GM10266 (cell line): ENCODE measurements at regions not wholly inside any gene's neighbourhood (a gene's known extent, or its start where the extent isn't known, plus 50 kb on each side); places are given as distances from the start of the nearest gene placed in this dataset.
"Not testable (repeated sequence)": the region's sequence is repeated elsewhere in the genome, so short reads cannot be mapped to it uniquely, and the experiment has no call there.

Source experiments
- DNase-seq: peaks from one replicate; pipeline ENCODE4 v3.0.0; 2012; ENCODE audit errors: extremely low spot score
- TF ChIP-seq, protein P1 (sequence below): IDR thresholded peaks from 2 replicates; pipeline ENCODE4 v1.5.1; 2012; ENCODE audit warnings: mild to moderate bottlenecking, low read depth; ENCODE audit not compliant: control insufficient read depth, insufficient read depth; ENCODE audit errors: missing control alignments

DNA sequence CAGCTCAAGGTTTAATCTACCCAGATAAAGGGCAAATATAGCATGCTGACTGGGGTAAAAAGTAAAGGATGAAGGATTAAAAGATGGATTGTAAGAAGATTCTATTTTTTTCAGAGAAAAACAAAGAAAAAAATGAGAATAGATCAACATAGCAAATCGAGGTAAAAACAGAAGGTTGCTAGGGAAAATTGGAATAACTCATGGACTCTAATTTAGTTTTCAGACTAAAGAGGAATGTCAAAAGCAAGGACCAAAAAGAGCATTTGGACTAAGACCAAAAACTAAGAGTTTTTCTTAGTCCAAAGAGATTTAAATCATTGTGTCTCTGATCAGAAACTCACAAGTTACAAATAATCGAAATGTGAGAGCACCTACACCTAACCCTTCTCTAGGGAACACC lies 250.7 kb upstream of the PTPRD start:
- TF ChIP-seq, protein P1, sequence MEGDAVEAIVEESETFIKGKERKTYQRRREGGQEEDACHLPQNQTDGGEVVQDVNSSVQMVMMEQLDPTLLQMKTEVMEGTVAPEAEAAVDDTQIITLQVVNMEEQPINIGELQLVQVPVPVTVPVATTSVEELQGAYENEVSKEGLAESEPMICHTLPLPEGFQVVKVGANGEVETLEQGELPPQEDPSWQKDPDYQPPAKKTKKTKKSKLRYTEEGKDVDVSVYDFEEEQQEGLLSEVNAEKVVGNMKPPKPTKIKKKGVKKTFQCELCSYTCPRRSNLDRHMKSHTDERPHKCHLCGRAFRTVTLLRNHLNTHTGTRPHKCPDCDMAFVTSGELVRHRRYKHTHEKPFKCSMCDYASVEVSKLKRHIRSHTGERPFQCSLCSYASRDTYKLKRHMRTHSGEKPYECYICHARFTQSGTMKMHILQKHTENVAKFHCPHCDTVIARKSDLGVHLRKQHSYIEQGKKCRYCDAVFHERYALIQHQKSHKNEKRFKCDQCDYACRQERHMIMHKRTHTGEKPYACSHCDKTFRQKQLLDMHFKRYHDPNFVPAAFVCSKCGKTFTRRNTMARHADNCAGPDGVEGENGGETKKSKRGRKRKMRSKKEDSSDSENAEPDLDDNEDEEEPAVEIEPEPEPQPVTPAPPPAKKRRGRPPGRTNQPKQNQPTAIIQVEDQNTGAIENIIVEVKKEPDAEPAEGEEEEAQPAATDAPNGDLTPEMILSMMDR: no peak
- no peak for DNase-seq

DNA sequence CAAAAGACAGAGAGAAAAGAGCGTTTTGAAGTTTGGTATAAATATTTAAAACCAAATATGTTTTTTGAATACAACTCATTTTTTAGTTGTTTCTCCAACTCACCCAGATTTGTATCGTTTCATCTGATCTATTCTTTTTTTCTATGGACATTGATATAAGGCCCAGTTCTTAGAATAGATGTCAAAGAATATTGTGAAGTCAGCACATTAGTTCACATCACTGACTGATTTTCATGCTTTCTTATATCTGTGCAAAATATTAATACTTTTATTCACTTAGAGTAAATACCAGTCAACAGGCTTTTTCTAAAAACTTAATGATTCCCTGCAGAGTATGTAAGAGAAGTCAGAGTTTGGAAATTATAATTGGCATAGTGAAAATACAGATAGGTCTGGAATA lies 254.4 kb upstream of the PTPRD start:
- DNase-seq: no peak
- TF ChIP-seq, protein P1: no peak

DNA sequence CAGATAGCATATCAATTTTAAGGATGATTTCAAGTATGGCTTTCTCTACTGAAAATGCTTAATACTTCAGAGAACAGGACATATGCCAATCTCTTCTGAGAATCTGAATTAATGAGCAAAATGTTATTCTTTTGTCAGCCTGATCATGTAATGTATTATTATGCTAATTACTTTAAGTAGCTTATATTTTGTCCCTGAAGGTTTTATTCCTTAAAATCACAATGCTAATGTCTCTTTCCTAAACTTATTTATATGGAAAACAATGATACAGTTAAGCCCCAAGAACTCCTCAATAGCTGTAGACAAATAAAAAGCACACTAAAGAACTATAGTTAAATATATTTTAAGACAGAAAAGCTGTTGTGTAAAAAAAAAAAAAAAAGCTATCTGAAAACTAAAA lies 256.9 kb upstream of the PTPRD start:
- TF ChIP-seq, protein P1: no peak
- no peak for DNase-seq

DNA sequence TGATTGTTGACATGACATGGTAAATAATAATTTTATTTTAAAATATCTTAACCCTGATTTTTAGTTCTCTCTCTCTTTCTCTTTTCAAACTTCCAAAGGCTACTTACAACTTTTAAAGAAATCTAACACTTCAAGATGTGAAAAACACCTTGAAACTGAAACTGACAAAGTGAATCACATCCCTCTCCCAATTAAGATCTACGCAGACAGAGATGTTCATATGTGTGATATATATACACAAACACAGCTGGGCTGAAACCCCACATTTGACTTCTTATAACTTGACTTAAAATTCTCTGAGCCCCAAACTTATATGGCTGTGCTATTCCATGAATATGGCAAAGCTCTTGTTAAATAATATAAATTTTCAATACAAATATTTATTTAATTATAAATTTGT lies 261.2 kb upstream of the PTPRD start:
- TF ChIP-seq, protein P1: no peak
- no peak for DNase-seq

DNA sequence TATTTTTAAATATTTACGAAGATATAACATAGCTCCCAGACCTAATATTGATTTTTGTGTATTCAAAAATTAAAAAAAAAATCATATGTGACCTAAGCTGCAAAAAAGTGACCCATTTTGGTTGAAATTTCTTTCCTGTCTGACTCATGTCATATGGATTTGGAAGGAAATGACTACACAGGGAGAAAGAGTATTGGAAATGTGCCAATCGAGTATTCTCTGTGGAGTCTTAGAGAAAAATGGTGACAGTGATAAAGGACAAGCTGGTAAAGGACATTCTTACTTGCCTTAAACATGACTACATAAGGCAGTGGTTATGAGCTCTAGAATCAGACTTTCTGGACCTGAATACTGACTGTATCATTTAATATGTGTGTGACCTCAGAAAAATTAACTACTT lies 262.9 kb upstream of the PTPRD start:
- TF ChIP-seq, protein P1: no peak

DNA sequence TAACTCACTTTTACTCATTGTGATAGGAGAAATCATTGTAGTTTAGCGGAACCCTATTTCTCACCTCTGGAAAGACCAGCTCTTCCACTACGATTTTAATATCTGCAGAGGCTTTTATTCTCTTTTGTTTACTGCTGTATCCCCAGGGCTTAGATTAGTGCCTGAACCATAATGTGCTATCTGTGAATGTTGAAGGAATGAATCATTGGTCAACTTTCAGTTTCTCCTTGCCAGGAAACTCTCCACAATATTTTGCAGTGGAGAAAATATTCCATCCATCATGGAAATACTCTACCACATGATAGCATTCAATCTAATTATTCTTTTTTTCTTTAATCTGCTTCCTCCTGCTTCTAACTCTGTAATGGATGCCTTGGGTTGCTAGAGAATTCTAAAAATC lies 263.5 kb upstream of the PTPRD start:
- DNase-seq: no peak
- TF ChIP-seq, protein P1: no peak

More for the DNA sequence above, 262.9 kb upstream of the PTPRD start:
- DNase-seq: no peak

DNA sequence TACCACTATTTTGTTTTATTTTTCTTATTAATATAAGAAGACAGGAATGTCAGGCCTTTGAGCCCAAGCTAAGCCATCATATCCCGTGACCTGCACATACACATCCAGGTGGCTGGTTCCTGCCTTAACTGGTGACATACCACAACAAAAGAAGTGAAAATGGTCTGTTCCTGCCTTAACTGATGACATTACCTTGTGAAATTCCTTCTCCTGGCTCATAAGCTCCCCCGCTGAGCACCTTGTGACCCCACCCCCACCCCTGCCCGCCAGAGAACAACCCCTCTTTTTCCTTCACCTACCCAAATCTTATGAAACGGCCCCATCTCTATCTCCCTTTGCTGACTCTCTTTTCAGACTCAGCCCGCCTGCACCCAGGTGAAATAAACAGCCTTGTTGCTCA lies 277.5 kb upstream of the PTPRD start:
- not testable (repeated sequence) for DNase-seq

DNA sequence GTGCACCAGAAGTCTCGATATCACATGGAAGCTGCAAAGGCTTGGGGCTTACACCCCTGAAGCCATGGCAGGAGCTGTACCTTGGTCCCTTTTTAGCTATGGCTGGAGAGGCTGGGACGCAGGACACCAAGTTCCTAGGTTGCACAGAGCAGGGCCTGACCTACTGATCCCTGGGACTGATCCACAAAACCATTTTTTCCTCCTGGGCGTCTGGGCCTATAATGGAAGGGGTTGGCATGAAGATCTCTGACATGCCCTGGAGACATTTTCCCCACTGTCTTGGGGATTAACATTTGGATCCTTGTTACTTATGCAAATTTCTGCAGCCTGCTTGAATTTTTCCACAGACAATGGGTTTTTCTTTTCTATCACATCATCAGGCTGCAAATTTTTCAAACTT lies 286.7 kb upstream of the PTPRD start:
- DNase-seq: no peak
- TF ChIP-seq, protein P1: no peak
